Uterus (tissue), 2 donors: ENCODE measurements at regions not wholly inside any gene's neighbourhood (a gene's known extent, or its start where the extent isn't known, plus 50 kb on each side); places are given as distances from the start of the nearest gene placed in this dataset.

Experiments used
- CTCF ChIP-seq, 4 experiments: fragments of 200-600 bp in 2 of 4; fragments of 450-650 bp in 2 of 4; sonication (generic) in 2 of 4; IDR thresholded peaks; one replicate each; pipeline ENCODE4 v1.5.1; 2016 to 2019; ENCODE audit warnings: antibody characterized with exemption in 4 of 4, mild to moderate bottlenecking in 2 of 4, moderate library complexity in 1 of 4
- POLR2A ChIP-seq, 2 donors: fragments of 450-650 bp; IDR thresholded peaks; one replicate each; pipeline ENCODE4 v1.6.1; 2016; ENCODE audit warnings: antibody characterized with exemption in 2 of 2, mild to moderate bottlenecking in 1 of 2, moderate library complexity in 1 of 2

- TF ChIP-seq CTCF (IDR thresholded peaks at IDR 0.05) (no peak), POLR2A (IDR thresholded peaks at IDR 0.05) (no peak)
Measured at GRCh38 chr1:71224741-71225377, 144.0 kb upstream of the ZRANB2 start.
